Right lobe of liver (tissue), 6 donors: ENCODE measurements at regions not wholly inside any gene's neighbourhood (a gene's known extent, or its start where the extent isn't known, plus 50 kb on each side); places are given as distances from the start of the nearest gene placed in this dataset.

Experiments
- ATAC-seq, 4 donors: fragments of 200-7000 bp; cut with Tn5 transposase; one replicate each; pipeline ENCODE4 v1.9.1; 2020; ENCODE audit warnings: mild to moderate bottlenecking in 4 of 4, moderate library complexity in 4 of 4
- DNase-seq, 3 donors: peaks; one replicate each; pipeline ENCODE4 v3.0.0-alpha.2; 2020
- H3K27ac ChIP-seq, 3 donors: fragments of 200-600 bp; one replicate each; pipeline ENCODE4 v1.8.0; 2022
- H3K27me3 ChIP-seq, 2 donors: fragments of 200-600 bp; one replicate each; pipeline ENCODE4 v1.8.0; 2022
- H3K36me3 ChIP-seq, 4 donors: fragments of 200-600 bp; sonication (generic) in 1 of 4; one replicate each; pipeline versions ENCODE4 v1.5.1 to v1.8.0; 2017 to 2022; ENCODE audit warnings: control low read depth in 1 of 4
- H3K4me1 ChIP-seq, 4 donors: fragments of 200-600 bp; sonication (generic) in 1 of 4; one replicate each; pipeline versions ENCODE4 v1.5.1 to v1.8.0; 2017 to 2022; ENCODE audit warnings: control low read depth in 1 of 4
- H3K4me3 ChIP-seq, 3 donors: fragments of 200-600 bp; one replicate each; pipeline ENCODE4 v1.8.0; 2022
- H3K9me3 ChIP-seq, 4 donors: fragments of 200-600 bp; sonication (generic) in 1 of 4; one replicate each; pipeline versions ENCODE4 v1.5.1 to v1.8.0; 2017 to 2022; ENCODE audit warnings: control low read depth in 1 of 4
- POLR2A ChIP-seq: fragments of 450-650 bp; IDR thresholded peaks from one replicate; pipeline ENCODE4 v1.6.1; 2017; ENCODE audit warnings: antibody characterized with exemption, mild to moderate bottlenecking
- WGBS: methylation state at CpG from one replicate; pipeline ENCODE4 v1.1.6; 2018; ENCODE audit warnings: low coverage, low lambda C conversion rate; ENCODE audit not compliant: insufficient coverage; ENCODE audit errors: missing lambda C conversion rate; 5-methylcytosine and 5-hydroxymethylcytosine counted together
- intact Hi-C, 2 donors: fragments of 100-400 bp; cut with DNase I; formaldehyde crosslinking; loops; one replicate each; pipeline versions ENCODE4 v1.11.2 to v1.14.1; 2022
- TF ChIP-seq, protein P1 (sequence below), 4 donors: fragments of 200-600 bp in 3 of 4; fragments of 450-650 bp in 1 of 4; IDR thresholded peaks; one replicate each; pipeline versions ENCODE4 v1.5.1 to v1.8.0; 2016 to 2022; ENCODE audit warnings: antibody characterized with exemption in 4 of 4, mild to moderate bottlenecking in 2 of 4
- donor health status: DM: no; HTN: yes; CAD: no.
- donor health status: DM: no; HTN: no; CAD: no.
- donor health status: DM: no; HTN: no; CAD: no.
- donor health status: DM: no; HTN: yes; CAD: no.
- donor health status: DM: no; HTN: yes; CAD: no.

DNA sequence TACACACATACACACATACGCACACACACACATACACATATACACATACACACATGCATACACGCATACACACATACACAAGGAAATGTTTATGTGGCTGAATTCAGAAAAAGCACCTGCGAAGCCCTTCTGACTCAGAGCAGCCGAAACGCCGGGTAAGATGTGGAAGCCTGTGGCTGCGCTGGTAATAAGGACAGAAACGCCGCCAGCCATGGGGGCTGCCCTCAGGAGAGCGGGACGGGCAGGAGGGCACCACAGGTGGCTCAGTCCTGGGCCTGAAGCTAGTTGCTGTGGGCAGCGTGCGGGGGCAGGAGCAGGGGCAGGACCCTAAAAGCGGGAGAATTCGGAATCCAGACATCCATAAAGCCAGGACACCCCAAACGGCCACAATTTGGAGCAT, 378.3 kb downstream of the BRD1 start:
- 63% methylated on average over 11 of the region's 16 CpGs for WGBS
- H3K27me3 ChIP-seq: peaks cover 0 to 6% of the 10 kb centered on the region in 2 donors
- ATAC-seq: no peak
- H3K9me3 ChIP-seq: no peaks in the 10 kb centered on the region
- H3K27ac ChIP-seq: no peak overlapping the region
- no peak for DNase-seq
- no peaks in the 10 kb centered on the region for H3K36me3 ChIP-seq
- TF ChIP-seq, protein P1, sequence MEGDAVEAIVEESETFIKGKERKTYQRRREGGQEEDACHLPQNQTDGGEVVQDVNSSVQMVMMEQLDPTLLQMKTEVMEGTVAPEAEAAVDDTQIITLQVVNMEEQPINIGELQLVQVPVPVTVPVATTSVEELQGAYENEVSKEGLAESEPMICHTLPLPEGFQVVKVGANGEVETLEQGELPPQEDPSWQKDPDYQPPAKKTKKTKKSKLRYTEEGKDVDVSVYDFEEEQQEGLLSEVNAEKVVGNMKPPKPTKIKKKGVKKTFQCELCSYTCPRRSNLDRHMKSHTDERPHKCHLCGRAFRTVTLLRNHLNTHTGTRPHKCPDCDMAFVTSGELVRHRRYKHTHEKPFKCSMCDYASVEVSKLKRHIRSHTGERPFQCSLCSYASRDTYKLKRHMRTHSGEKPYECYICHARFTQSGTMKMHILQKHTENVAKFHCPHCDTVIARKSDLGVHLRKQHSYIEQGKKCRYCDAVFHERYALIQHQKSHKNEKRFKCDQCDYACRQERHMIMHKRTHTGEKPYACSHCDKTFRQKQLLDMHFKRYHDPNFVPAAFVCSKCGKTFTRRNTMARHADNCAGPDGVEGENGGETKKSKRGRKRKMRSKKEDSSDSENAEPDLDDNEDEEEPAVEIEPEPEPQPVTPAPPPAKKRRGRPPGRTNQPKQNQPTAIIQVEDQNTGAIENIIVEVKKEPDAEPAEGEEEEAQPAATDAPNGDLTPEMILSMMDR (IDR thresholded peaks at IDR 0.05): no peak
- TF ChIP-seq POLR2A: no peak
- no peaks in the 10 kb centered on the region for H3K4me1 ChIP-seq
- no peak overlapping the region for H3K4me3 ChIP-seq
- intact Hi-C loops: no loop called here

DNA sequence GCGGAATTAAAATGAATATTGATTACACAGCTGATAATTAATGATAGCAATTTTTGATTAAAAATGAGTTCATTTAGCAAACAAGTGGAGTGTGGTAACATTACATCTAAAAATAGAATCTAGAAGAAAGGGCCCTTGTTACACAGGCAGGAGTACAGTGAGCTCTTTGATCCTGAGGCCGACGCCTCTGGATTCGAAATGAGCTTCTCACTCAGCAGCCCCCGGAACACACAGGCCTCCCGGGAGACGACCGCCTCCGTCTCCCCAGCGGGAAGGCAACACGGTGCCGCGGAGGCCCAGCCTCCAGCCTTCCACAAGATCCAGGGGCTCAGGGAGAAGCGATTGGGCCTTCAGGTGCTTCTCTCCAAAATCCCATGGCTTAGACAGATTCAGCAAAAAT, 379.1 kb downstream of the BRD1 start:
- Histone ChIP-seq H3K27me3 (peaks cover 0 to 6% of the 10 kb centered on the region in 2 donors), H3K36me3 (no peaks in the 10 kb centered on the region), H3K4me1 (no peaks in the 10 kb centered on the region), H3K4me3 (no peak overlapping the region), H3K9me3 (no peaks in the 10 kb centered on the region), H3K27ac (no peak overlapping the region)
- ATAC-seq (no peak), DNase-seq (no peak)
- TF ChIP-seq, protein P1 (IDR thresholded peaks at IDR 0.05): no peak
- no peak for TF ChIP-seq POLR2A
- intact Hi-C loops: no loop called here
- WGBS: 61% methylated on average over 14 of the region's 14 CpGs

DNA sequence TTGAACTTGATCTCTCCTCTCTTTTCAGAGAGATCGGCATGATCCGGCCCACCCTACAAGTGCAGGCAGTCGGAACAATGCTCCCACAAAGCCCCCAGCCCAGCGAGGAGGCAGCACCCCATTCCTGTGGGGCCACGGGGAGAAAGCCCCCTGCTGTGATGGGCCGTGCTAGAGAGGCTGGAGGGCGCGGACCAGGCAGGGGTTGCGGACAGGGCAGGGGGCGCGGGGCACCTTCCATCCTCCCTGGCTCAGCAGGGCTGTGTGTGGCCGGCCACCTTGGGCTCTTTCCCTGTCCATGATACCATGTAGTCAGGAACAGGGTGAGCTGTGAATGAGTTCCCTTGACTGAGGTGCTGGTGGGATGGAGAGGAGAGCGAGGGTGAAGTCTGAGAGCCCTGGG, 379.8 kb downstream of the BRD1 start:
- 20% methylated on average over 1 of the region's 13 CpGs for WGBS
- ATAC-seq: peak in 1 of 4 donors; percentile 32
- DNase-seq: no peak

DNA sequence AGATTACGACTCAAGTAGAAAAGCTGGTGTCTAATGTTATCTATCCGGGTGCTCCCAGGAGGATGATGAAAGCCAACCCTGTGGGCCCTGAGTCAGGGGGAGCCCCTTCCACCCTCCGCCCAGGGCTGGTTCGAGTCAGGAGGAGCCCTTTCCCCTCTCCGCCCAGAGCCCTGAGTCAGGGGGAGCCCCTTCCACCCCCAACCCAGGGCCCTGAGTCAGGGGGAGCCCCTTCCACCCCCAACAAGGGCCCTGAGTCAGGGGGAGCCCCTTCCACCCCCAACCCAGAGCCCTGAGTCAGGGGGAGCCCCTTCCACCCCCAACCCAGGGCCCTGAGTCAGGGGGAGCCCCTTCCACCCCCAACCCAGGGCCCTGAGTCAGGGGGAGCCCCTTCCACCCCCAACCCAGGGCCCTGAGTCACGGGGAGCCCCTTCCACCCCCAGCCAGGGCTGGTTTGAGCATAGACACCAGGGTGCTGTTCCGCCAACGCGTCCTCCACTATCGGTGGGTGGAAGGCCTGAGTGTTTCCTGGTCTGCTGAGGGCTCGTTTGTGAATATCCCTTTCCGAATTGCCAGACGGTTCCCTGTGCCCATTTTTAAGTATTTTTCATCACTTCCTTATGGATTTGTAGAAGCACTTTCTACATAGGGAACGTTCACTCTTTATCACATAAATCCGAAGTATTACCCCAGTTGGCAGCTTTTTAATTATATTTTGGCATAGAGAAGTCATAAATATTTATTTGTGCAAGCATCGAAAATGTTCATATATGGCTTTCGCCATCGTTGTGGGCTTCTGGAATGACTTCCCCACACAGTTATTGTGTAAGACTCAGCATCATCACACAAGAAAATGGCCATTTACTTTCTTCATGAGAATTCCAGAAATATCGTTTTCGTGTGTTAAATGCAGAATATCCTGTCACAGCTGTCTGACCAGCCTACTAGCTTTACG, 380.6 kb downstream of the BRD1 start:
- Histone ChIP-seq H3K9me3 (no peaks in the 10 kb centered on the region), H3K36me3 (no peaks in the 10 kb centered on the region), H3K27ac (no peak overlapping the region), H3K27me3 (peaks cover 0 to 6% of the 10 kb centered on the region in 2 donors), H3K4me1 (no peaks in the 10 kb centered on the region), H3K4me3 (no peak overlapping the region)
- no peak for ATAC-seq
- 56% methylated on average over 17 of the region's 21 CpGs for WGBS
- no peak for TF ChIP-seq POLR2A
- TF ChIP-seq, protein P1 (IDR thresholded peaks at IDR 0.05): no peak
- no peak for DNase-seq
- intact Hi-C loops: no loop called here

More for the DNA sequence above, 379.8 kb downstream of the BRD1 start:
- H3K27ac ChIP-seq: no peak overlapping the region
- intact Hi-C loops: no loop called here
- no peaks in the 10 kb centered on the region for H3K4me1 ChIP-seq
- peaks cover 0 to 6% of the 10 kb centered on the region in 2 donors for H3K27me3 ChIP-seq
- H3K4me3 ChIP-seq: no peak overlapping the region
- TF ChIP-seq, protein P1 (IDR thresholded peaks at IDR 0.05): no peak
- TF ChIP-seq POLR2A: no peak
- H3K9me3 ChIP-seq: no peaks in the 10 kb centered on the region
- H3K36me3 ChIP-seq: no peaks in the 10 kb centered on the region
